HG02885 (cell line): ENCODE measurements at regions not wholly inside any gene's neighbourhood (a gene's known extent, or its start where the extent isn't known, plus 50 kb on each side); places are given as distances from the start of the nearest gene placed in this dataset.

Experiments
- ATAC-seq: cut with Tn5 transposase; IDR thresholded peaks from one replicate; pipeline ENCODE4 v1.9.1; 2021; ENCODE audit warnings: mild to moderate bottlenecking; ENCODE audit not compliant: unreplicated experiment, poor library complexity

GRCh38 chr22:48156603-48157355, 1394.3 kb downstream of the TBC1D22A start:
- ATAC-seq, result no peak

- no peak for ATAC-seq
Measured at GRCh38 chr22:48155446-48155845, 1393.0 kb downstream of the TBC1D22A start.

GRCh38 chr22:48154943-48155240, 1392.4 kb downstream of the TBC1D22A start:
- ATAC-seq, result no peak

DNA sequence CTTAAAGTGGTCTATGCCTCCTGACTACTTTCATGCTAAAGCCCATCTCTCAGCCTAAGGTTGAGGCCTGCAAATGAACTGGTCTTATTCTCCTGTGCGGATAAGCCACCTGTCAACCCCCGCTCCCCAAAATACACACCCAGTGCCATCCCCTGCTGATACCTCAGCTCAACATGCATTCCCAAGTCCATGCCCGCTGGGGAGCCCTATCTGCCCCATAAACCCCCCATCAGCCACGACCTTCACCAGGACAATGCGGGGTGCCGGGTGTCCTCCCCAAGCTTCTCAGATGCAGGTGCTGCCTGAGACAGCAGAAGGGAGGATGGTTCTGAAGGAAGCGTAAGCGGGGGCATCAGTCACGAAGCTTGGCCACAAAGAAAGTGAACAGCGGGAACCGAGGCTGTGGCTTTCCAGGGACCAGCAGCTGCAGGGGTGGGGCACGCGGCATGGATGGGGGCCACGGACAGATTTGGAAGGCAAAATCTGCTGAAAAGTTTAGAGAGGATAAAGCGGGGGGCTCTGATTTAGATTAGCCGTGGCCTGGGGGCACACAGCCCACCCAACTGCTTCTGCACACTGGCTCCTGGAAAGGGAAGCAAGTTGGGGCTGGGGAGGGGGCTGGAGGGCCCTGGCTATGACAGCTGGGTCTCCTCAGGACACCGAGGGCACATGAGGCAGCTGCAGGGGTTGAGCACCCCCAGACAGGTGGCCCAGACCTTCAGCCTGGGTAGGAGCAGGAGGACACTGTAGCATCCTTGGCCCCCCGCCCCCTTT, 1391.9 kb downstream of the TBC1D22A start:
- ATAC-seq, result no peak

GRCh38 chr22:48153726-48154125, 1391.3 kb downstream of the TBC1D22A start:
- no peak for ATAC-seq

- no peak for ATAC-seq
Measured at GRCh38 chr22:48152916-48153315, 1390.5 kb downstream of the TBC1D22A start.

DNA sequence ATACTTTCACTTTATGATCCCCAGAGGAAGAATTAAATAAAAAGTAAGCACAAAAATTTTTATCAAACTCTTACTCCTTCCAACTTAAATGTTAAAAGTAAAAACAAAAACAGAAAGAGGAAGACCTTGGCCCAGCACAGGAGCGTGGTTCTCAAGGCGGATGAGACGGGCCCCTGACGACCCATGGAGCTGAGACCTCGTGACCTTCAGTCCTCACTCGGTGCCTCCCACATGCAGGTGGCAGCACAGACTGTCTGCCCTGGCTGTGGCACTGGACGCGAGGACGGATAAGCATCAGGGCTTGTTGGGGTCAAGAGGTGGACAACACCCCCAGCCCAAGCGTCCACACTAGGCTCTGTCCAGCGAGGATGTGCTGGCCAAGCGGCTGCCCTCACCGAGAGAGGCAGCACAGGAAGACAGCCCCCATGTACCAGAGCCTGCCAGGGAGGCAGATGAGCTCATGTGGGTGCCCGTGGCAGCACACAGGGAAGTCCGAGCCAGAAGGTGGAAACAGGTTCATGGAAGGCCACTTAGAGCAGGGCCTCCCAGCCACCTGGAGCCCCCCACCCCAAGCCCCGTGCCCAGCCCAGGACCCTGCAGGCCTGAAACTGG, 1389.8 kb downstream of the TBC1D22A start:
- ATAC-seq, result no peak

GRCh38 chr22:48151641-48152040, 1389.2 kb downstream of the TBC1D22A start:
- ATAC-seq, result no peak

GRCh38 chr22:48147831-48148230, 1385.4 kb downstream of the TBC1D22A start:
- ATAC-seq, result no peak

DNA sequence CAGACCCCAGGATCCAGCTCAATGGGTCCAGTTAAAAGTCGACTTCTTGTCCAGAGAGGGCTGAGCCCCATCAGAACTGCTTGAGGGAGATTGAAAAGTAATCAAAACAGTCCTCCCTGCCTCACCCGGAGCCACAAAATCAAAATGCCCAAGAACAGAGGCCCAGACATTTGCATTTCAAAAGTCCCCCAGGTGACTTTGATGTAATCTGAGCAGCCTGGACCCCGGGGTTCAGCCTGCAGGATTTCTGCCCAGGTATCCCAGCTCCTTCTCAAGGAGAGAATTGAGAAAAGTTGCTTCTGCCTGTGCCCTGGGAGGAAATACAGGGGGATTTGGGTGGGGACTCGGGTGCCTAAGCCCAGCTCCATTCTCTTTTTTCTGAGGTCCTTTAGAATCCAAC, 1385.0 kb downstream of the TBC1D22A start:
- no peak for ATAC-seq

DNA sequence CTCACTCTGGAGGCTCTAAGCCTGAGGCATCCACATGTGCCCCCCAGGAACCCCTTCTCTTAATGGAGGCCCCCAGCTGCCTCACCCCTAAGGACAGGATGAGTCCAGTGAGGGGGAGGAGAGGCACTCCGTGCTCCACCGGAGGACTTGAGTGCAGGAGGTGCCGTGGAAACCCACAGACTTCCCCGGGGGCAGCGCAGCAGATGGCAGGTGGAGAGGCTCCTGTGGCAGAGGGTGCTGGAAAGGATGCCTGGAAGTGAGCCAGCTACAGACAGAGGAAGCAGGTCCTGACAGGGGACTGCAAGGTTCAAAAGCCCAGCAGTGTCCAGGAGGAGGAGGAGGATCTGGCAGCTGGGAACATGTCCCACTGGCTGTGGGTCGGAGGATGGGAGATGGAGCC, 1384.0 kb downstream of the TBC1D22A start:
- ATAC-seq, result no peak

DNA sequence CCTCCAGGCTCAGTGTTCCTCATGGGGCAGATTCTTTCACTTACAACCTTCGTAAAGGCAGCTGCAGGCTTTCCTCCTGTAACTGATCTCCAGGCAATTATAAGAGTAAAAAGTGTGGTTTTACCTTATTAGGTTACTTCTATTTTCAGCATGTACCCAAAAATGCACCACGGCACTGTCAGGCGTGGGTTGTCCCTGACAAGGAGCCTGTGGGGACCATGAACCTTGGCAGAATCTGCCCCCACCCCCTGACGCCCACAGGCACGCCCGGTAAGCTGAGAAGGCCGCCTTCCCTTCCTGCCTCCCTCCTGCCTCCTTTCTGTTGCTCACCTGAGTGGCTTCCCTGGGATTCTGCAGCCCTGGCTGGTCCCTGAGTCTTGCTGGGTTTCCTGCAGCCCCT, 1383.3 kb downstream of the TBC1D22A start:
- no peak for ATAC-seq

DNA sequence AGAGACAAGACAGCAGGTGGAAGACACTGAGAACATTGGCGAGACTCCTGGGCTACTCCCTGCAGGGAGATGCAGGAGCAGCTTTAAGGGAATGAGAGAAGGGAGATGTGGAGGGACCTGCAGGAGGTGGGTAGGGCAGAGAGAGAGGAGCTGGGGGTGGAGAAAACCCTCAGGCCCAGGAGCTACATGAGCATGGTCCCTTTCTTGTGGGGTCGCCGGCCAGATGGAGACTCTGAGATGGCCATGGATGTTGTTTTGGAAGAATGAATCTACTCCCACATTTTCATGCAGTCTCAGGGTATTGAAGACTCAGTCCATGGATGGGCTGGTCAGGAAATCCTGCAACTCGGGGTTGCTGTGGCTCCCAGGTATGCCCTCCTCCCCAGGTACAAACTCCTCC, 1381.9 kb downstream of the TBC1D22A start:
- no peak for ATAC-seq

- no peak for ATAC-seq
Measured at GRCh38 chr22:48143856-48144255, 1381.4 kb downstream of the TBC1D22A start.

GRCh38 chr22:48142388-48142787, 1379.9 kb downstream of the TBC1D22A start:
- ATAC-seq, result no peak

DNA sequence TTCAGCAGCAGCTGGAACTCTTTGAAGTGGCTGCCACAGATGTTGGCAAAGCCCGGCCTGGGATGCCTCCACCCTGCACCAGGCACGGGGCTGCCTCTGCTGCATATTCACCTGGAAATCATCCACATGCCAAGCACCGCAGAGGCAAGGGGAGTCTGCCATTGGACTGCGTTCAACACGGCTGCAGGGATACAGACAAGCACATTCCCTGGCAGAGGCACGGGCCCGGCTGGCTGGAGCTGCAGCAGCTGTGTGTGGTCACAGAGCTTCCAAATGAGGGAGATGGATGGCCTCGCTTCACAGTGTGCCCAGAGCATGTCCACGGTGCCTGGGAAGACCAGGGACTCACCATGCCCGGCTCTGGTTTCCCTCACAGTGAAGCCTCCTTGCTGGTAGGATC, 1378.9 kb downstream of the TBC1D22A start:
- no peak for ATAC-seq

- no peak for ATAC-seq
Measured at GRCh38 chr22:48140261-48140813, 1377.9 kb downstream of the TBC1D22A start.

DNA sequence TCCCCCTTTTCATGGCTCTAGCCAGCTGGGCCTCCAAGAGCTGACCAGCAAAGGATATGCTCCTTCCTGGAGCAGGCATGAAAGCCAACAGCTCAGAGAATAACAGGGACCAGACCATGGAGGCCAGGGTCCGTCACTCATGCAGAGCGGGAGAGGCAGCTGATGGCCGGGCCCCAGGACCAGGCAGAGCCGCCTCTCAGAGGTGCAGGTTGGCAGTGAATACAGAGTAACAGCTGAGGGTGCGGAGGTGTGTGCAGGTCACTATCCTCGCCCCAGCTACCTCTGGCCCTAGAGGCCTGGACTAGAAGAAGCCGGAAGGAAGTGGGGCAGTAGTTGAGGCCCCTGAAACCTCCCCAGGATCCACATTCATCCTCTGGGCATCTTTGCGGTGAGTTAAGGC, 1377.3 kb downstream of the TBC1D22A start:
- no peak for ATAC-seq

- ATAC-seq, result no peak
Measured at GRCh38 chr22:48138855-48139254, 1376.4 kb downstream of the TBC1D22A start.

GRCh38 chr22:48138427-48138826, 1376.0 kb downstream of the TBC1D22A start:
- ATAC-seq, result no peak

GRCh38 chr22:48137640-48138039, 1375.2 kb downstream of the TBC1D22A start:
- ATAC-seq, result no peak
